GM19452 (cell line): ENCODE measurements at regions not wholly inside any gene's neighbourhood (a gene's known extent, or its start where the extent isn't known, plus 50 kb on each side); places are given as distances from the start of the nearest gene placed in this dataset.

Experiments
- ATAC-seq: cut with Tn5 transposase; IDR thresholded peaks from one replicate; pipeline ENCODE4 v1.9.1; 2021; ENCODE audit not compliant: unreplicated experiment

- no peak for ATAC-seq
Measured at GRCh38 chr10:120641695-120642094, 184.7 kb downstream of the PLPP4 start.

GRCh38 chr10:120643351-120643750 is 186.3 kb downstream of the PLPP4 start:
- ATAC-seq, result no peak

- ATAC-seq, result no peak
Measured at GRCh38 chr10:120644556-120645410, 187.8 kb downstream of the PLPP4 start.

GRCh38 chr10:120646159-120646732 is 189.2 kb downstream of the PLPP4 start:
- no peak for ATAC-seq

GRCh38 chr10:120646738-120647456 is 189.9 kb downstream of the PLPP4 start:
- no peak for ATAC-seq

- ATAC-seq, result no peak
Measured at GRCh38 chr10:120650705-120651399, 193.8 kb downstream of the PLPP4 start.

GRCh38 chr10:120656107-120656506 is 195.1 kb upstream of the WDR11 start:
- ATAC-seq, result no peak

GRCh38 chr10:120657371-120657770 is 193.8 kb upstream of the WDR11 start:
- no peak for ATAC-seq

- no peak for ATAC-seq
Measured at GRCh38 chr10:120658943-120659885, 191.9 kb upstream of the WDR11 start.

GRCh38 chr10:120666308-120666707 is 184.9 kb upstream of the WDR11 start:
- ATAC-seq, result no peak

- ATAC-seq, result no peak
Measured at GRCh38 chr10:120667276-120667675, 183.9 kb upstream of the WDR11 start.

- no peak for ATAC-seq
Measured at GRCh38 chr10:120671491-120671890, 179.7 kb upstream of the WDR11 start.

- ATAC-seq, result no peak
Measured at GRCh38 chr10:120683454-120683853, 167.7 kb upstream of the WDR11 start.

GRCh38 chr10:120684226-120684625 is 166.9 kb upstream of the WDR11 start:
- no peak for ATAC-seq

GRCh38 chr10:120685136-120685535 is 166.0 kb upstream of the WDR11 start:
- ATAC-seq, result no peak

- ATAC-seq, result no peak
Measured at GRCh38 chr10:120688928-120689327, 162.2 kb upstream of the WDR11 start.

GRCh38 chr10:120689777-120690529 is 161.2 kb upstream of the WDR11 start:
- ATAC-seq, result no peak

GRCh38 chr10:120691625-120692024 is 159.5 kb upstream of the WDR11 start:
- no peak for ATAC-seq

- no peak for ATAC-seq
Measured at GRCh38 chr10:120700426-120700825, 150.7 kb upstream of the WDR11 start.
